Smooth muscle cell (in vitro differentiated cells): ENCODE measurements at regions not wholly inside any gene's neighbourhood (a gene's known extent, or its start where the extent isn't known, plus 50 kb on each side); places are given as distances from the start of the nearest gene placed in this dataset.
"Not testable (repeated sequence)": the region's sequence is repeated elsewhere in the genome, so short reads cannot be mapped to it uniquely, and the experiment has no call there.

Experiments used
- DNase-seq: peaks from one replicate; lab custom pipeline; 2025; ENCODE audit not compliant: unreplicated experiment; lab: John Stamatoyannopoulos, UW
- H2AFZ ChIP-seq: fragments of 200-600 bp; sonication (generic); 2 replicates; pipeline ENCODE4 v1.6.0; 2016; ENCODE audit warnings: antibody characterized with exemption, low read depth, mild to moderate bottlenecking
- H3F3A ChIP-seq: fragments of 200-600 bp; sonication (generic); 2 replicates; pipeline ENCODE4 v1.6.0; 2017; ENCODE audit warnings: antibody characterized with exemption, low read depth
- H3K27ac ChIP-seq: fragments of 200-600 bp; sonication (generic); 2 replicates; pipeline ENCODE4 v1.5.1; 2016; ENCODE audit warnings: low read depth, mild to moderate bottlenecking
- H3K27me3 ChIP-seq: fragments of 200-600 bp; sonication (generic); 2 replicates; pipeline ENCODE4 v1.6.1; 2016; ENCODE audit warnings: low read depth, mild to moderate bottlenecking
- H3K36me3 ChIP-seq: fragments of 200-600 bp; sonication (generic); 2 replicates; pipeline ENCODE4 v1.5.1; 2016; ENCODE audit warnings: low read depth
- H3K4me1 ChIP-seq: fragments of 200-600 bp; sonication (generic); 2 replicates; pipeline ENCODE4 v1.5.1; 2016; ENCODE audit warnings: low read depth
- H3K4me2 ChIP-seq: fragments of 200-600 bp; sonication (generic); 2 replicates; pipeline ENCODE4 v1.6.0; 2016; ENCODE audit warnings: mild to moderate bottlenecking
- H3K4me3 ChIP-seq: fragments of 200-600 bp; sonication (generic); 2 replicates; pipeline ENCODE4 v1.5.1; 2016; ENCODE audit warnings: mild to moderate bottlenecking
- H3K79me2 ChIP-seq: fragments of 200-600 bp; sonication (generic); 2 replicates; pipeline ENCODE4 v1.6.0; 2016; ENCODE audit warnings: low read depth, mild to moderate bottlenecking
- H3K9ac ChIP-seq: fragments of 200-600 bp; sonication (generic); 2 replicates; pipeline ENCODE4 v1.6.0; 2016; ENCODE audit warnings: low read depth
- H3K9me3 ChIP-seq: fragments of 200-600 bp; sonication (generic); replicated peaks from 2 replicates; pipeline ENCODE4 v1.5.1; 2016; ENCODE audit warnings: low read depth
- H4K20me1 ChIP-seq: fragments of 200-600 bp; sonication (generic); 2 replicates; pipeline ENCODE4 v1.6.0; 2016; ENCODE audit warnings: low read depth
- WGBS: methylation state at CpG from one replicate; pipeline ENCODE4 v1.1.7; 2016; ENCODE audit warnings: low lambda C conversion rate; 5-methylcytosine and 5-hydroxymethylcytosine counted together
- TF ChIP-seq, protein P1 (sequence below): fragments of 200-600 bp; sonication (generic); IDR thresholded peaks from 2 replicates; pipeline ENCODE4 v1.5.1; 2017; ENCODE audit warnings: borderline replicate concordance, mild to moderate bottlenecking, antibody characterized with exemption; ENCODE audit not compliant: insufficient read depth, poor library complexity, severe bottlenecking

DNA sequence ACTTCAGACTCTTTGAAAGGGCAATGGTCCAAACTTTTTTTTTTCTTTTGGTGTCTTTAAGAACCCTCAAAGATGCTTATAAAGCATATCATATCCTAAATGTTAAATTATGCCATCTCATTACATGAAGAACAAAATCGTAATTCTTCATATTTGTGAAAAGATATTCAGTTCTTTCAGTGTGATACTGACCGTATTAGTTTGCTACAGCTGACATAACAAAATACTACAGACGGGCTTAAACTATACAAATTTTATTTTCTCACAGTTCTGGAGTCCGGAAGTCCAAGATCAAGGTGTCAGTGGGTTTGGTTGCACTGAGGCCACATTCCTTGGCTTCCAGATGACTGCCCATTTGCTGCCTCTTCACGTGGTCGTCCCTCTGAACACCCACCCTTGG, 1377.2 kb upstream of the ZEB2 start:
- 95% methylated on average over 6 of the region's 6 CpGs for WGBS
- Histone ChIP-seq H3K36me3 (no peaks in the 10 kb centered on the region), H3K9me3 (no peaks in the 10 kb centered on the region), H3F3A (no peaks in the 10 kb centered on the region), H3K4me3 (no peak overlapping the region), H3K9ac (no peak overlapping the region), H3K27me3 (no peaks in the 10 kb centered on the region), H3K27ac (no peak overlapping the region), H3K4me1 (no peaks in the 10 kb centered on the region), H4K20me1 (no peaks in the 10 kb centered on the region), H3K79me2 (no peaks in the 10 kb centered on the region), H3K4me2 (no peak overlapping the region), H2AFZ (no peak overlapping the region)
- TF ChIP-seq, protein P1, sequence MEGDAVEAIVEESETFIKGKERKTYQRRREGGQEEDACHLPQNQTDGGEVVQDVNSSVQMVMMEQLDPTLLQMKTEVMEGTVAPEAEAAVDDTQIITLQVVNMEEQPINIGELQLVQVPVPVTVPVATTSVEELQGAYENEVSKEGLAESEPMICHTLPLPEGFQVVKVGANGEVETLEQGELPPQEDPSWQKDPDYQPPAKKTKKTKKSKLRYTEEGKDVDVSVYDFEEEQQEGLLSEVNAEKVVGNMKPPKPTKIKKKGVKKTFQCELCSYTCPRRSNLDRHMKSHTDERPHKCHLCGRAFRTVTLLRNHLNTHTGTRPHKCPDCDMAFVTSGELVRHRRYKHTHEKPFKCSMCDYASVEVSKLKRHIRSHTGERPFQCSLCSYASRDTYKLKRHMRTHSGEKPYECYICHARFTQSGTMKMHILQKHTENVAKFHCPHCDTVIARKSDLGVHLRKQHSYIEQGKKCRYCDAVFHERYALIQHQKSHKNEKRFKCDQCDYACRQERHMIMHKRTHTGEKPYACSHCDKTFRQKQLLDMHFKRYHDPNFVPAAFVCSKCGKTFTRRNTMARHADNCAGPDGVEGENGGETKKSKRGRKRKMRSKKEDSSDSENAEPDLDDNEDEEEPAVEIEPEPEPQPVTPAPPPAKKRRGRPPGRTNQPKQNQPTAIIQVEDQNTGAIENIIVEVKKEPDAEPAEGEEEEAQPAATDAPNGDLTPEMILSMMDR: no peak
- no peak for DNase-seq

DNA sequence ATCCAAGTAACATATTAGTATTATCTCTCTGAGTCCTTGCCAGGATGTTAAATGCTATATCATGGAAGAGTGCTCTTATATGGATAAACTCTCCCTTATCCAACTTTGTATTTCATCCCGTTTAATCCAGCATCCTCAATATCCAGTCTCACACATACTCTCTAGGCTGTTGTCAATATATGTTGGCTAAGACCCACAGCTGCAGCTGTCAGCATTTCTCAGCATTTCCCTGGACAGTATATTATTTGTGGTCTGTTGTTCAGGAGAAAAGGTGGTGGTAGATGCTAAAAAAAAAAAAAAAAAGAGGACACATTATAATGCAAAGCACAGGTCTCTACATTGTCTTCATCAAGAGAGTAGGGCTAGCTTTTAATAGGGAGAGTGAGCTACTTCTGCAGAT, 1368.0 kb upstream of the ZEB2 start:
- Histone ChIP-seq H3K36me3 (no peaks in the 10 kb centered on the region), H3F3A (no peaks in the 10 kb centered on the region), H3K4me2 (no peak overlapping the region), H3K79me2 (no peaks in the 10 kb centered on the region), H3K27me3 (no peaks in the 10 kb centered on the region), H4K20me1 (no peaks in the 10 kb centered on the region), H3K4me1 (no peaks in the 10 kb centered on the region), H3K27ac (no peak overlapping the region), H3K9ac (no peak overlapping the region), H3K9me3 (no peaks in the 10 kb centered on the region), H2AFZ (no peak overlapping the region), H3K4me3 (no peak overlapping the region)
- 96% methylated on average over 1 of the region's 1 CpG for WGBS
- DNase-seq: no peak
- TF ChIP-seq, protein P1: no peak

DNA sequence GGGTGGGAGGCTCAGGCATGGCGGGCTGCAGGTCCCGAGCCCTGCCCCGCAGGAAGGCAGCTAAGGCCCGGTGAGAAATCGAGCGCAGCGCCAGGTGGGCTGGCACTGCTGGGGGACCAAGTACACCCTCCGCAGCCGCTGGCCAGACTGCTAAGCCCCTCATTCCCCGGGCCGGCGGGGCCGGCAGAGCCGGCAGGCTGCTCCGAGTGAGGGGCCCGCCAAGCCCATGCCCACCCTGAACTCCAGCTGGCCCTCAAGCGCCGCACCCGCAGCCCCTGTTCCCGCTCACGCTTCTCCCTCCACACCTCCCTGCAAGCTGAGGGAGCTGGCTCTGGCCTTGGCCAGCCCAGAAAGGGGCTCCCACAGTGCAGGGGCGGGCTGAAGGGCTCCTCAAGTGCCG, 1361.1 kb upstream of the ZEB2 start:
- H4K20me1 ChIP-seq, H3K27me3 ChIP-seq, H3K9me3 ChIP-seq, H3K4me2 ChIP-seq, H3K36me3 ChIP-seq, H3F3A ChIP-seq, H2AFZ ChIP-seq, H3K4me3 ChIP-seq, H3K79me2 ChIP-seq, H3K4me1 ChIP-seq, DNase-seq, H3K27ac ChIP-seq, H3K9ac ChIP-seq: not testable (repeated sequence)
- 99% methylated on average over 13 of the region's 23 CpGs for WGBS

DNA sequence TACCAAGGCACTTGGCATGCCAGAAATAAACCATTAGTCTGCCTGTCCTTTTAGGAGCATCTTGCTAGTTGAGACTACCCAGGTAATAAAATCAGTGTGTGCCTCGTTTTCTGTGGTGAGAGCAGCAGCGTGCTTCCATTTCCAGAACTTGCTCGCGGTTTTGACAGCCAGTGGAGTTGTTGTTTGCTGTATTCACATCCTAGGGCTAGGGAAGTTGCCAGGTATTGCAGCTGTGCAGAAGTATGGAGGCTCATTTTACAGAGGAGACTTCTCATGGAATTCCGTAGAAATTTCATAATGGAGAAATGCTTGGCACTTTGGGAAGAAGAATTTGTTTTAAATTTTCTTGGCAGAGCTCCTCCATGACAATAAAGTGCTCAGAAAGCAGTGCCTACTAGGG, 1355.1 kb upstream of the ZEB2 start:
- H3K4me2 ChIP-seq: no peak overlapping the region
- 90% methylated on average over 5 of the region's 5 CpGs for WGBS
- TF ChIP-seq, protein P1: no peak

More for the DNA sequence above, 1355.1 kb upstream of the ZEB2 start:
- H4K20me1 ChIP-seq: no peaks in the 10 kb centered on the region
- no peaks in the 10 kb centered on the region for H3K36me3 ChIP-seq
- H3K27ac ChIP-seq: no peak overlapping the region
- no peaks in the 10 kb centered on the region for H3K9me3 ChIP-seq
- H3K79me2 ChIP-seq: no peaks in the 10 kb centered on the region
- H2AFZ ChIP-seq: no peak overlapping the region
- DNase-seq: no peak
- no peak overlapping the region for H3K4me3 ChIP-seq
- no peaks in the 10 kb centered on the region for H3K27me3 ChIP-seq
- no peaks in the 10 kb centered on the region for H3F3A ChIP-seq
- no peaks in the 10 kb centered on the region for H3K4me1 ChIP-seq
- no peak overlapping the region for H3K9ac ChIP-seq
